ENCODE measurements at regions not wholly inside any gene's neighbourhood (a gene's known extent, or its start where the extent isn't known, plus 50 kb on each side); places are given as distances from the start of the nearest gene placed in this dataset.

DNA sequence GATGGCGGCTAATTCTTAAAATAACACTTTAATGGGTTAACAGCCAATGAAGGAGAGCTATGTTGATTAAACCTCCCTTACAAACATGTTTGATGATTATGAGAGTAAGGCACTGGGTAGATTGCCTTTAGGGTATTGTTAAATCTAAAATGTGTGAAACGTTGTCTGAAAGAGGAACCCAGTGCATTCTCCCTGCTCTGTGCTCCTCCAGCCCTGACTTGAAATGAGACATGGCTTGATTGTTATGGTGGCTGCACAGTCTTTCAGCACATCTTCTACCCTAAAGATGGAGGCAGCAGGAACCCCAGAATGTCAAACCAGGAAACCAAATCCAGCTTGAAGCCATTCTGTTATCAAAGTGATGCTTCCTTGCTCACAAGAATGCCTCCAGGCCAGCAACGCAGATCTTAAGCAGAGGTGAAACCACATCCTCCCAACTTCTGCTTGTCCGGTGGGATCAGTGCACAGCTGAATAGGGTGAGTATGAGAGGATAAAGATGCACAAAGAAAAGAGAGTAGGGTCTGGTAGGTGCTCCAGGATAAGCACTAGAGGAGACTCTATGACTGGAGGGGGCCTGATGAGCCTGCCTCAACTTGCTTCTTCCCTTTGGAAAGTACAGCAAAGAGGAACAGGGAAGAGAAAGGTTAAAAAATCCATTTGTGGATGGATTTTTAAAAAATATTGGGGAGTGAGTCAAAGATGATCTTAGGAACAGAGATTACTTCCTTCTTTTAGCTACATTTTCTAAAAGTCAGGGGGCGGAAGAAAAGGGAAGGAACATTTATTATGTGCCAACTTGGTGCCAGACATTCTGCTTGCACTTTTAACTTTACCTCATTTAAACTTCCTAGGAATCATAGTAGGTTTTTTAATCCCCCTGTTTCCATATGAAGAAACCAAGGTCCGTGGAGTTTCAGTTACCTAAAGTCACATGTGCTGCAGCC lies 523.0 kb downstream of the TXNL1 start:
- DNase-seq: peak; percentile 85

GRCh38 chr18:56112984-56113383 lies 525.0 kb upstream of the TCF4 start:
- peak; percentile 33 for DNase-seq

DNA sequence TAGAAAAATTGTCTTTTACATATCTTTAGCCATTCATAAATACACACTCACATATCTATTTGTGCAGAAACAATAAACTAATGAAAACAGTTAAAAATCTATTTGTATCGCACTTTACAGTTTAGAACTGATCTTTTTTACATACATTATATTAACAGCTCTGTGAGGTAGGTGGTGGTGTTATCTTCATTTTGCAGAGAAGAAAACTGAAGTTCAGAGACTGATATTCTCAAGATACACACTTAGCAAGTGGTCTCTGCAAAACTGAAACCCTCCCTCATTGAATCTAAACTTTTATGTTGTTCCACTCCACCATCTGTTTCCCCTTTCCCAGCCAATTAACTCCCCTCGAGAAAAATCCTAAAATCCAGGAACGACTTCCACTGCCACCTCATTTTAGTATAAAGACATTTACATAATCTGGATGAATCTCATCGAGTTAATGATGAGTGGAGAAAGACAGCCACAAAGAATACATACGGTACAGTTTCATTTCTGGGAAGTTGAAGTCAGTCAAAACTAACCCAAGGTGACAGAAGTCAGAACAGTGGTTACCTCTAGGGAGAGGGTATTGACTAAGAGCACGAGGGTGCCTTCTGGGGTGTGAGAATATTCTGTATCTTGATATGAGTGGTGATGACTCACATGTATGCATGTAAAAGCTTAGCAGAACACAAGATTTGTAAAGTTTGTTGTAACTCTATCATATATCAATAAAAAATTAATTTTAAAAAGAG lies 524.2 kb upstream of the TCF4 start:
- DNase-seq: peak; percentile 47

GRCh38 chr18:56109757-56110156 lies 521.8 kb upstream of the TCF4 start:
- peak; percentile 77 for DNase-seq

DNA sequence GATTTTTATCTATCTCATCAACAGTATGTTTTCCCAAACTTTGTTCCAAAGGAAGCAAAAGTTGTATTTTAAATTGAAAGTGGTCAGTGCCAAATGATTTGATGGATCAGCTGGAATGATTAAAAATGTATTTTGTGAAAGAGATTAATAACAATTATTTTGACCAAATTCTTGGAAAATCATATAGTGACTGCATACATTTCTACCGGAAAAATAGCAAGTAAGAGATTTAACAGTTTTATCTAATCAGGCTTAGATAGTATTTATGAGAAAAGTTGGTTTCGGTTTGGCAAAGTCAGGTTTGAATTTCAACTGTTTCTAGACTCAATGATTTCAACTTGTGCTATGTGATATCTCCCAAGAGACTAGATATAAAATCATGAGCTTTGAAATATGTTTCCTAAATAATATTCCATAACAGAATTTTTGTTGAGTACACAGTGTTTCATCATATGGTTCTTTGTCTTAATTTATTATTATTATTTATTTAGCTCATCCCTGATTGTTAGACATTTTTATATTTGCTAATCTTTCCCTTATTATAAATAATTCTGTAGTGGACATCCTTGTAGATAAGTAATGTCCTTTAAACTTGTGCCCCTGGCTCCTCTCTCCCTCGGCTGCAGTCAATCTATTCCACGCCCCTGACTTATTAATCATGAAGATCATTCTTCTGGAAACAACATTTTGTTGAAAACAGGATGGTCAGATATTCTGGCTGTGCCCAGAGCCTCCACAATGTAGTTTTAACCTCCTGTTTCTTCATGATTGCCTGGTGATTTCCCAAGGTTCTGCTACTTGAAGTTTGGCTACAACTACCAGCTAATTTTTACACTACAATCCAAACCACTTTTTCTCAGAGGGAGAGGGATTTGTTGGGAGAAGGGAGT lies 520.7 kb upstream of the TCF4 start:
- no peak for DNase-seq

DNA sequence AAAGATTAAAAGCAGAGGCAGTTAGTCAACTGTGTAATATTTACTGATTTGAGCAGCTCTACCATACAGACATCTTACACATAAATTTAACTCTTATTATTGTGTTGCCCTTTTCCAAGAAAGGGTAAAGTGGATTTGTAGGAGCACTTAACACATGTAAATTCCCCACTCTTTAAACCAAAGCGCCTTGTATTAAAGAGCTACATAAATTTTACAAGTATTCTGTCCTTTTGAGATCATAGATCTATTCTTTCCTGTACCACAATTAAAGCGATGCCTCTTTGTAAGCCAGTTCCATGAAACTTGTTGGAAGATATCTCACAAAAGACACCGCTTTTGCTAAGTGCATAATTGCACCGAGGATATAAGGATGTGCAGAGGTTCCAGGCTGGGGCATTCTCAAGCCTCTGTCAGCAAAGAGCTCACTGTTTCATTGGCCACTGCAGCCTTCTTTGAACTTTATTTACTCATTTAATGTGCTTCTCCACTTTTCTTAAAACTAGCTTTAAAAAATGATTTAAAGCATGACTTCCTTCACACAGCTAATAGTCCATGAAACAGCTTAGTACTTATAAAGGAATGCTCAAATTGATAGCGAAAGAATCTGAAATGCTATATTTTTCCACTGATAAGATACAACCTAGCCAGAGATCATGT lies 520.0 kb upstream of the TCF4 start:
- DNase-seq: no peak

DNA sequence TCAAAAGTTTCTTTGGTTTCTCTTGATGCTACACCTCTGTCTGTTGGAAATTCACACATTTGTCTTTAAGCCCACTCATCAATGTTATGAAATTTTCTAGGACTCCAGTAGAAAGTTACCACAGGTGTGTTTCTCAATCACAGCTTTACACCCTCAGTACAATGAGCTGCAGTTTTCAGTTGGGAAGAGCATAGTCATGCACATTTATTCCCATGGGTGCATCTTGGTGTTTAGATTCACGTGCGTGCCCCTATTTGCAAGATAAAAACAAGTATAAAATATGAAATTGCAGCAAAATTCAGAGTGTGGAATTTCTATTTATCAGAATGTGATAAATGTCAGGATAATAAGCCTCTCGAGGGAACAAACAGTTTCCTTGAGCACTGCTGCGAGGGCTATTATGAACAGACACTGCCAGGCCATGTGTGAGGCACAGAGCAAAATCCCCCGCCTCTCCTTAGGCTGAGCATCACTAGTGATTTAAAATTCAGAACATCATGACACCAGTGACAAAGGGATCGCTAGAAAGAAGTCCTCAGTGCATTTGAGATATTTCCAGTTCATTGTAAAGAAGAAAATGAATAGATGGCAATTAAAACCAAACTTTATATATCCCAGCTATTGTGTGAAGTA lies 512.2 kb upstream of the TCF4 start:
- no peak for DNase-seq

- no peak for DNase-seq
These were observed 509.6 kb upstream of the TCF4 start for GRCh38 chr18:56097621-56098020.

- no peak for DNase-seq
These were observed 508.9 kb upstream of the TCF4 start for GRCh38 chr18:56096861-56097260.

DNA sequence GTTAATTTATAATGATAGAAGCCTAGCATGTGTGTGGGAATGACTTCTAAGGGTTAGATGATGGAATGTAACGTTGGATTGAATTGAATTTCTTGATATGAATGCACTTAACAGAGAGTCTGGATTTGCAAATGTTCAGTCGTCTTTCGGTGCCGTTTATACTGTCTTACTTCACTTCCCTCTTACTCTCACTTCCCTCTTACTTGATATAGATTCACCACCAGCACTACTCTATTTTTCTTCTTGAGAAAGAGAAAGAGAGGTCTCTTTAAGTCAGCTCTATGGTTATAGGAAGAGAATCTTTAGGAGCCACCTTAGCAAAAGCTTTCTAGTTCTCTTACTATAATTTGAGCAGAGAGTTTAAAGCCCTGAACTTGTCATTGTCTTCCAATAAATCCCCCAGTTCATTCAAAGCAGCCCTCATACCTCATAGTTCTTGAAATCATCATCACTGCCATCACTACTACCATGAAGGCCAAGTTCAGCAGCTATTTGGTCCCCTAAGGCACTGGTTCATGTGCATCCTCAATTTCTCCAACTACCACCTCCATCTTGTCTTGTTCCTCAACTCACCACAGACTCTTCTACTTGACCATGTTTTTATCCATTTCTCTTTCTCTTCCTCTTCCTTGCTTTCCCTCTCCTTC lies 501.7 kb upstream of the TCF4 start:
- DNase-seq: peak; percentile 60

GRCh38 chr18:56086786-56087185 lies 498.8 kb upstream of the TCF4 start:
- DNase-seq: no peak

- DNase-seq: no peak
These were observed 498.2 kb upstream of the TCF4 start for GRCh38 chr18:56086176-56086575.

GRCh38 chr18:56085551-56085950 lies 497.6 kb upstream of the TCF4 start:
- no peak for DNase-seq

- DNase-seq: no peak
These were observed 495.7 kb upstream of the TCF4 start for GRCh38 chr18:56083523-56084287.

GRCh38 chr18:56083097-56083521 lies 495.1 kb upstream of the TCF4 start:
- no peak for DNase-seq

DNA sequence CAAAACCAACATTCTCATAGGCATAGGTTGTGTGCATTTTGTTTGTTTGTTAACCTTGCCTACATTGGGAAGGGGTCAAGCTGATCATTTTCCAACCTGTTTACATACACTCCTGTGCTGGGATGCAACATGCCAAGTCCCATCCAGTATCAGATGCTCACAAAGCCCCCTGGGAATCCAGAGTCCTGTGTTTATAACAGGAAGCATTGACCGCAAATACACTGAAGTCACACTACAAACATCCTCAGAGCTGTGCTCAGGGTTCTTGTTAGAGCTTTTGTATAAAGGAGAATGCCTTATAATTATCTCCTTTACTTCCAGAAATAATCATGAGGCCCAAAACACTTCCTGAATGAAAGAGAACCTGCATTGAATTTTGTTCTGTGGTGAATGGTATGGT lies 488.7 kb upstream of the TCF4 start:
- DNase-seq: no peak

- DNase-seq: no peak
These were observed 480.7 kb upstream of the TCF4 start for GRCh38 chr18:56068701-56069100.

DNA sequence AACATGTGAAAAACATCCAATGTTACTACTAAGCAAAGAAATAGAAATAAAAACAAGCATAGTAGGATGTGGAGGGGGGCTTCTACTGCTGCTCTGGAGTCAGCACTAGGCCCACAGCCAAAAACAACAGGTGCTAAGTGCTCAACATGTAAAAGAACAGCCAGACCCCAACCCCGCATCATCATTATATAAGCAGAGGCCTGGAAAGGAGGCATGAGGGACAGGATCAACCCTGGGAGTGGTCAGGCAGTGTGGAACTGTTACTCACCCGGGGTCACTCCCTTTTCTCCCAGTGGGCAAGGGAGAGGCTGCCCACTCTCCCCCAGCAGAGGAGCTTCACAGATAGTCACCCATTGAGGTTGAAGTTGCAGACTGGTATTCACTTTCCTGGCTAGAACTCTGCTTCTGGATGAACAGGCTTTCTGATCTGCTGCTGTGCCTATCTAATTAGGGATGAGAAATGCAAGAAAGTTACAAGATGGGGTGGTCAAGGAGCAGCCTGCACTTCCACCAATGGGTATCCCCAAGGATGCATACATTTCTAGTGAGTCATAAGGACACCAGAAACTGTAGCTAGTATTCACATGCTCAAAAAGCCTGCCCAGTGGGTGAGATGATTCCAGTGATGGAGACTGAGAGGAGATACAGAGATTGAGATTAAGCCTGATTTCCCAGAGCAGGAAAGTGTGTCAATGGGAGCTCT lies 480.1 kb upstream of the TCF4 start:
- DNase-seq: no peak

DNA sequence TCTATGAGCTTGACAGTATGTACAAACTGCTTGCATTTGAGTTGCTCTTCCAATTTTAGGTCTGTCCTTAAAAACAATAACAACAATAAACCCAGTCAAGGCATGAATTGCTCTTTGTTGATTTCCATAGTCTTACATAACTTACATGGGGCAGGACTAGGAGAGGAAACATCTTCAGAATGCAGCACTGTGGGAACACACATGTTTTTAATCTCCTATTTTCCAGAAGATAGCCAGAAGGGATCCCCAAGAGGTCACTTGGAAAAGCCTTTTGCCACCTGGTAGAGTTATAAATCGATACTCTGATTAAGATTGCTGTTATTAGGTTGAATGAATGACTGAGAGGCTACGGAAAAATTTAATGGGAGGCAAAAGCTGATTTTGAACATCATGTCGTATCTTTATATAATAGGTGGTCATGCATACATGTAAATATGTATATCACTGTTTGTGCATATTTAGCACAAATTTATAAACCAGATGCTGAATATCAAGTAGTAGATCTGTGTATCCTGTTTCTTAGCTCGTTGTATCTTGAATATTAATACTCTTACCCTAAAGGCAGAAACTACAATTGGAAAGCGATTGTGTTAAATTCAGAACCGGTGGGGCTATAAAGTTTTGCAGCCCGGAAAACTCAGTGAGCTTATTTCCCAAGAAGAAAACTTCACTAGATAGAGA lies 479.4 kb upstream of the TCF4 start:
- DNase-seq: no peak
